ENCODE measurements at regions not wholly inside any gene's neighbourhood (a gene's known extent, or its start where the extent isn't known, plus 50 kb on each side); places are given as distances from the start of the nearest gene placed in this dataset.

- no peak for TF ChIP-seq POLR2A (IDR thresholded peaks at IDR 0.05)
- TF ChIP-seq CTCF (IDR thresholded peaks at IDR 0.05 in 4 of 5, conservative IDR thresholded peaks at IDR 0.05 in 1 of 5): no peak
These were observed 719.8 kb upstream of the LRRC4C start for GRCh38 chr11:42179216-42179615.
